ENCODE measurements at regions not wholly inside any gene's neighbourhood (a gene's known extent, or its start where the extent isn't known, plus 50 kb on each side); places are given as distances from the start of the nearest gene placed in this dataset.
A peak's percentile ranks its signal among the peaks of the same experiment; 100 is the strongest.

GRCh38 chr9:14515049-14515448, 178.2 kb downstream of the ZDHHC21 start:
- POLR2A ChIA-PET (ENCODE audit: low non-redundant PET): no interaction called here
- no peak overlapping the region for H3K27ac ChIP-seq
- CTCF ChIA-PET: no interaction called here

GRCh38 chr9:14512942-14513341, 180.3 kb downstream of the ZDHHC21 start:
- DNase-seq (ENCODE audit: low spot score): no peak
- TF ChIP-seq CTCF (conservative IDR thresholded peaks at IDR 0.05; ENCODE audit: low read depth): no peak
- H3K27ac ChIP-seq: no peak overlapping the region
- ChIA-PET CTCF (no interaction called here), POLR2A (ENCODE audit: low non-redundant PET) (no interaction called here)

More at GRCh38 chr9:14515049-14515448, 178.2 kb downstream of the ZDHHC21 start:
- no peak for DNase-seq (ENCODE audit: low spot score)
- no peak for TF ChIP-seq CTCF (conservative IDR thresholded peaks at IDR 0.05; ENCODE audit: low read depth)

- H3K27ac ChIP-seq: no peak overlapping the region
- ChIA-PET CTCF (no interaction called here), POLR2A (ENCODE audit: low non-redundant PET) (no interaction called here)
- peak; percentile 4 for DNase-seq (ENCODE audit: low spot score)
- no peak for TF ChIP-seq CTCF (conservative IDR thresholded peaks at IDR 0.05; ENCODE audit: low read depth)
Observed at GRCh38 chr9:14511452-14511851, 181.8 kb downstream of the ZDHHC21 start.

- TF ChIP-seq CTCF (conservative IDR thresholded peaks at IDR 0.05; ENCODE audit: low read depth): no peak
- ChIA-PET POLR2A (ENCODE audit: low non-redundant PET) (no interaction called here), CTCF (interaction anchor here (0.7 kb wide), 1 partner anchor 247 kb away, joined by 3 read pairs; no protein-coding TSS in a partner anchor)
- no peak overlapping the region for H3K27ac ChIP-seq
- no peak for DNase-seq (ENCODE audit: low spot score)
Observed at GRCh38 chr9:14508884-14509283, 184.3 kb downstream of the ZDHHC21 start.

GRCh38 chr9:14501366-14501765, 187.4 kb upstream of the NFIB start:
- no peak for DNase-seq (ENCODE audit: low spot score)
- no peak overlapping the region for H3K27ac ChIP-seq
- POLR2A ChIA-PET (ENCODE audit: low non-redundant PET): no interaction called here
- CTCF ChIA-PET: no interaction called here
- no peak for TF ChIP-seq CTCF (conservative IDR thresholded peaks at IDR 0.05; ENCODE audit: low read depth)

- ChIA-PET POLR2A (ENCODE audit: low non-redundant PET) (no interaction called here), CTCF (no interaction called here)
- no peak for TF ChIP-seq CTCF (conservative IDR thresholded peaks at IDR 0.05; ENCODE audit: low read depth)
- no peak for DNase-seq (ENCODE audit: low spot score)
- H3K27ac ChIP-seq: no peak overlapping the region
Observed at GRCh38 chr9:14500705-14501104, 186.8 kb upstream of the NFIB start.

- CTCF ChIA-PET: interaction anchor here (0.7 kb wide), 1 partner anchor 35 kb away, joined by 3 read pairs; no protein-coding TSS in a partner anchor
- POLR2A ChIA-PET (ENCODE audit: low non-redundant PET): no interaction called here
- no peak for DNase-seq (ENCODE audit: low spot score)
- H3K27ac ChIP-seq: no peak overlapping the region
- no peak for TF ChIP-seq CTCF (conservative IDR thresholded peaks at IDR 0.05; ENCODE audit: low read depth)
Observed at GRCh38 chr9:14499976-14500375, 186.0 kb upstream of the NFIB start.
